Motor neuron (in vitro differentiated cells): ENCODE measurements at regions not wholly inside any gene's neighbourhood (a gene's known extent, or its start where the extent isn't known, plus 50 kb on each side); places are given as distances from the start of the nearest gene placed in this dataset.
"Not testable (repeated sequence)": the region's sequence is repeated elsewhere in the genome, so short reads cannot be mapped to it uniquely, and the experiment has no call there.

Experiments
- ATAC-seq, 8 experiments: fragments of 200-7000 bp; cut with Tn5 transposase; replicated peaks in 6 of 8; 2 replicates each; pipeline ENCODE4 v1.8.0; 2021; ENCODE audit warnings: mild to moderate bottlenecking in 8 of 8, moderate library complexity in 8 of 8
- H3K27ac ChIP-seq, 2 donors: fragments of 250-450 bp; sonication (Bioruptor Pico); 2 replicates each; pipeline ENCODE4 v1.9.0; 2021; ENCODE audit warnings: antibody characterized with exemption in 2 of 2, mild to moderate bottlenecking in 2 of 2, moderate library complexity in 1 of 2
- H3K4me1 ChIP-seq, 2 donors: fragments of 250-450 bp; sonication (Bioruptor Pico); replicated peaks in 1 of 2; 2 replicates each; pipeline ENCODE4 v1.6.1; 2021; ENCODE audit warnings: antibody characterized with exemption in 2 of 2, mild to moderate bottlenecking in 2 of 2, moderate library complexity in 1 of 2
- H3K4me3 ChIP-seq, 5 donors: fragments of 250-450 bp; sonication (Bioruptor Pico); 2 replicates each; pipeline ENCODE4 v1.9.0; 2021; ENCODE audit warnings: antibody characterized with exemption in 5 of 5, mild to moderate bottlenecking in 5 of 5, moderate library complexity in 4 of 5
- WGBS, 10 experiments: fragments of 450-650 bp; shearing (Covaris generic); methylation state at CpG; one replicate each; pipeline ENCODE4 v1.0.0; 2022; 5-methylcytosine and 5-hydroxymethylcytosine counted together
- in situ Hi-C, 9 experiments: fragments of 400-800 bp; cut with MboI; loops; one replicate each; pipeline ENCODE4 v1.15.0; 2021; ENCODE audit warnings: low sequenced_read_pairs in 9 of 9, low pct_unique_long_range_greater_than_20kb in 2 of 9; ENCODE audit not compliant: unreplicated experiment in 9 of 9

DNA sequence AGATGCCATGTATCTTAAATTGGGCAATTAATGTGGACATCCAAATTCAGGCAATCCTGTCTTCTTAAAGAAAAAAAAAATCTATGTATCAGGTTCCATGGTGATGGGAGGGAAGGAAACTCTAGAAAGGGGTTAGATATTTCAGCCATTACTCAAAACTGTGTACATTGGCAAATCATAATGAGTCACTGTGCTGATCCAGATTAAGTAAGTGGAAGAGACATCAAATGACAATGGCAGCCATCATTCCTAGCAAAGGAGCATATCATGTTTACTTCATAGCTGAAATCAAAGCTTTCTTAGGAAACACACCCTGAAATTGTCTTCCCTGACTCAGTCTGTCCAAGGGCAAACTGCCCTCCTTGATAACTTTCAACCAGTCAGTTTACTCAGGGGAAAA, 713.3 kb upstream of the GBE1 start:
- Histone ChIP-seq H3K27ac (no peak overlapping the region), H3K4me3 (no peak overlapping the region), H3K4me1 (peaks cover 0 to 2% of the 10 kb centered on the region in 2 donors)
- in situ Hi-C loops: no loop called here
- no peak for ATAC-seq

DNA sequence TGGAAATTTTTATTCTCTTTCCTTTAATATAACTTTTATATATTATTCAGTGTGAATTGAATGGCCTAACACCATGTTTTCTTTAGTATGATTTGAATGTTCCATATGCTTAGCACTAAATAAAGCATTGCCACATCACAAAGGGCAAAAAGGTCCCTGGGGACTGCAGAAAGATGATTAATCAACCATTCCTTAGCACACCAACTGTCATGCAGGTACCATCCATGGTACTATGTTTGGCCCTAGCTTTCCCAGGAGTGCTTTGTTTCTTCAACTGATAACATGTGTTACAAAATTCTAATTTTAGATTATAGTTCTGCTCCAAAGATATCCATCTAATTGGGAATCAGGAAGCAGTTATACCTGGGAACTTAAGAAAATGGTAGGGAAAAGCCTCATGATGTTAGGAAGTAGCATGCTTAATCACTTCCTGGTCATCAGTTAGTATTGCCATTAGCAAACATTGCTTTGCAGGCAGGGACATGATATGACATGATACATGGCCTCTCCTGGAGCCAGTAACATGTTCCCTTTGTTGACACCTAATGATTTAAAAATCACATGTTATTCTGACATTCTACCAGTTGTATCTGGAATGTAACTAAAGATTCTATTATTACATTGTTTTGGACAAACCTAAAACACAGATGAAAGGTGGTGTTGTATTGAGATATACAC, 712.6 kb upstream of the GBE1 start:
- ATAC-seq: peak in 2 of 8 experiments; percentile 65 to 71
- in situ Hi-C loops: no loop called here
- Histone ChIP-seq H3K27ac (no peak overlapping the region), H3K4me1 (peaks cover 0 to 2% of the 10 kb centered on the region in 2 donors), H3K4me3 (no peak overlapping the region)

DNA sequence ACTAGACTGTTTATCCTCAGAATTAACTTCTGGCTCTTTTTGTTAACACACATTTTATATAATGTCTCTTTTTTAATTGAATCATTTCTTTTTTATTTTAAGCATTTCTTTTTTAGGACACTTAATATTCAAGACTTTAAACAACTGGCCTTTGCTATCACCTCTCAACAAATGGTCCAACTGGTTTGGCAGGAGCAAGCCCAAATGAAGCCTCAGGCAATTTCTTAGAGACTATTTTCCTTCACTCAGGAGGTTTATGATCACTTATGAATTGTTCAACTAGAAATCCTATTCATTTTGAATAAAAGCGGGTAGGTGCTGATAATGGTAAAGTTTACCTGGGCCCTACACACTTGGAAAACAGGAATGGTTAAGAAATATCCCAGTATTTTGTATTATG, 705.6 kb upstream of the GBE1 start:
- WGBS, 10 experiments: 21 to 100% (median 88%) methylated on average over 1 of the region's 1 CpG; no CpG with 5 or more reads in 3 of the 10 experiments
- ATAC-seq: no peak
- H3K4me3 ChIP-seq: no peak overlapping the region
- in situ Hi-C loops: no loop called here
- H3K27ac ChIP-seq: no peak overlapping the region
- no peaks in the 10 kb centered on the region for H3K4me1 ChIP-seq

DNA sequence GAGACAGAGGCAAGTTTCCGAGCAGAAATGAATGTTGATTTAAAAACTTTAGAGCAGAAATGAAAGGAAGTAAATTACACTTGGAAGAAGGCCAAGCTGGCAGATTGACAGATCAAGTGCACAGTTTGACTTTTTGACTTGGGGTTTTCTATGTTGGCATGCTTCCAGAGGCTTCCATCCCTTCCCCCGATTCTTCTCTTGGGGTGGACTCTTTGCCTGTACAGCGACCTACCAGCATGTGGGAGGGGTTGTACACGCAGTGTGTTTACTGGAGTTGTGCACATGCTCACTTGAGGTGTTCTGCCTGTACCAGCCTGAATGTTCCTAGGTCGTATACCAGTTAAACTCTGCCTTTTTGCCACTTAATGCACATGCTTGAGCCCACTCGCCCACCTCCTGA, 701.5 kb upstream of the GBE1 start:
- H3K4me1 ChIP-seq: no peaks in the 10 kb centered on the region
- WGBS, 10 experiments: 0 to 98% (median 69%) methylated on average over 1 to 5 of the region's 6 CpGs
- H3K4me3 ChIP-seq: no peak overlapping the region
- no peak overlapping the region for H3K27ac ChIP-seq
- ATAC-seq: no peak
- in situ Hi-C loops: no loop called here

DNA sequence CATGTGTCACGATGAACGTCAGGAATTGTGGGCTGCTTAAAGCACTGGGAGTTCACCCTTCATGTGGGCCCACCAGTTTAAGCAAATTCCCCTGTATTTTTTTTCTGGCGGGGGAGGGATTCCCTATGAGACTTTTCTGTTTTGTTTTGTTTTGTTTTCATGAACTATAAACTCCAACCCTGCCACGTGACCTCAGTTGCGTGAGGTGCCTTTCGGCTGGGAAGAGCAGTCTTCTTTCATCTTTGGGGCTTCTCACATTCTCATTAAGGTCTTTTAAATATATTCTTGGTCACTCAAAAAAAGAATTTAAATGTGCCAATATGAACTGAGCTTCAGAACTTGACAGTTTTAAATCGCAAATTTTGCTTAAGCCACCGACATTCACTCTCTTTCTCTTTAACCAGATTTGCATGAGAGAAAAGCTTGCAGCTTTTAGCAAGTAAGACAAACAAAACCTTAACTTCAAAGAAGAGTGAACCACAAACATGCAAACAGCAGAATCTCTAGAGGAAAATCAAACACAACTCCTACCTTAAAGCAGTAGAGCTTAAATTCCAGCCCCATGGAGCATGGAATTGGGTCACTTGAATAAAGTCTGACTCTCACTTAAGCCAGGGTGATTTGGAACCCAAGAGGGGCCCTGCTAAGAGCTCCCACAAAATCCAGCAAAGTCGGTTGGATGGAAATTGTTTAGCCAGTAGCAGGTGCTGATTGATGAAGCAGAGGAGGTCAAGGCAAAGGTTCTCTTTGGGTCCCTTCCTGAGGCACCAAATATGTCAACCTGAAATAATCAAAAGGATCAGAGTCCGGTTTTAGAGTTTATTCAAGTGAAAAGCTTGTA, 699.8 kb upstream of the GBE1 start:
- no peak overlapping the region for H3K4me3 ChIP-seq
- no peak for ATAC-seq
- WGBS, 10 experiments: 17 to 72% (median 55%) methylated on average over 2 to 9 of the region's 10 CpGs
- in situ Hi-C loops: no loop called here
- no peaks in the 10 kb centered on the region for H3K4me1 ChIP-seq
- no peak overlapping the region for H3K27ac ChIP-seq

DNA sequence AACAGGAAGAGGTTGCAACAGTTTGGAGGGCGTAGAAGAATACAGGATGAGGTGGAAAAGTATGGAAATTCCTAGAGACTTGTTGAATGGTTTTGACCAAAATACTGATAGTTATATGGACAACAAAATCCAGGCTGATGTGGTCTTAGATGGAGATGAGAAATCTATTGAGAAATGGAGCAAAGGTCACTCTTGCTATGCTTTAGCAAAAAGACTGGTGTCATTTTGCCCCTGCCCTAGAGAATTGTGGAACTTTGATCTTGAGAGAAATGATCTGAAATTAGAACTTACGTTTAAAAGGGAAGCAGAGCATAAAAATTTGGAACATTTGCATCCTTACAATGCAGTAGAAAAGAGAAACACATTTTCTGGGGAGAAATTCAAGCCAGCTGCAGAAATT, 686.9 kb upstream of the GBE1 start:
- no peak for ATAC-seq
- 0 to 100% (median 58%) methylated on average over 1 to 2 of the region's 2 CpGs; no CpG with 5 or more reads in 1 of the 10 experiments for WGBS, 10 experiments
- in situ Hi-C loops: no loop called here
- no peak overlapping the region for H3K4me3 ChIP-seq
- no peak overlapping the region for H3K27ac ChIP-seq
- no peaks in the 10 kb centered on the region for H3K4me1 ChIP-seq

DNA sequence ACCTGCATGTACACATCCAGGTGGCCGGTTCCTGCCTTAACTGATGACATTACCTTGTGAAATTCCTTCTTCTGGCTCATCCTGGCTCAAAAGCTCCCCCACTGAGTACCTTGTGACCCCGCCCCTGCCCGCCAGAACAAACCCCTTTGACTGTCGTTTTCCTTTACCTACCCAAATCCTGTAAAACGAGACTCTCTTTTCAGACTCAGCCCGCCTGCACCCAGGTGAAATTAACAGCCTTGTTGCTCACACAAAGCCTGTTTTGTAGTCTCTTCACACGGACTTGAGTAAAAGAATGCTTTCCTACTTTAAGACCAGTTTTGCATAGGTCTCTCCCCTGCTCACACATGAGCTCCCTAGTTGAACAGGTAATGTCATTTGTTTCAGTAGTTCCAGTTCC, 667.4 kb upstream of the GBE1 start:
- 0 to 63% (median 35%) methylated on average over 2 to 7 of the region's 7 CpGs; no CpG with 5 or more reads in 3 of the 10 experiments for WGBS, 10 experiments
- H3K27ac ChIP-seq, in situ Hi-C loops, H3K4me3 ChIP-seq, ATAC-seq: not testable (repeated sequence)
- H3K4me1 ChIP-seq: peaks cover 5 to 11% of the 10 kb centered on the region in 2 donors

DNA sequence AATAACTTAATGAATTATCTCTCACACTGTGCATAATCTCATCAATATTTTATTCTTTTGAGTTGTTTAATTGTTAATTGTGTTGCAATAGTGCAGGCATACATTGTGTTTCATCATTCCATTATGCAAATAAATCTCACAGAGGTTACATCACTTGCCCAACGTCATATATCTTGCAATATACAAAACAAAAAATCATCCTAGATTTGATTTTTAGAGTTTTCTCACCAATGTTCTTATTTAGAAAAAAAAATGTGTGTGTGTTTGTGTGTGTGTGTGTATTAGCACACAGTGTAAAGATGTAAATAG, 662.5 kb upstream of the GBE1 start:
- no peak overlapping the region for H3K4me3 ChIP-seq
- peaks cover 9 to 25% of the 10 kb centered on the region in 2 donors for H3K4me1 ChIP-seq
- H3K27ac ChIP-seq: peak overlapping the region in 1 of 2 donors; percentile 58
- WGBS, 10 experiments: 0 to 40% (median 23%) methylated on average over 1 of the region's 1 CpG; no CpG with 5 or more reads in 4 of the 10 experiments
- ATAC-seq: peak in 5 of 8 experiments; percentile 21 to 58 (median 48)
- in situ Hi-C loops: no loop called here

DNA sequence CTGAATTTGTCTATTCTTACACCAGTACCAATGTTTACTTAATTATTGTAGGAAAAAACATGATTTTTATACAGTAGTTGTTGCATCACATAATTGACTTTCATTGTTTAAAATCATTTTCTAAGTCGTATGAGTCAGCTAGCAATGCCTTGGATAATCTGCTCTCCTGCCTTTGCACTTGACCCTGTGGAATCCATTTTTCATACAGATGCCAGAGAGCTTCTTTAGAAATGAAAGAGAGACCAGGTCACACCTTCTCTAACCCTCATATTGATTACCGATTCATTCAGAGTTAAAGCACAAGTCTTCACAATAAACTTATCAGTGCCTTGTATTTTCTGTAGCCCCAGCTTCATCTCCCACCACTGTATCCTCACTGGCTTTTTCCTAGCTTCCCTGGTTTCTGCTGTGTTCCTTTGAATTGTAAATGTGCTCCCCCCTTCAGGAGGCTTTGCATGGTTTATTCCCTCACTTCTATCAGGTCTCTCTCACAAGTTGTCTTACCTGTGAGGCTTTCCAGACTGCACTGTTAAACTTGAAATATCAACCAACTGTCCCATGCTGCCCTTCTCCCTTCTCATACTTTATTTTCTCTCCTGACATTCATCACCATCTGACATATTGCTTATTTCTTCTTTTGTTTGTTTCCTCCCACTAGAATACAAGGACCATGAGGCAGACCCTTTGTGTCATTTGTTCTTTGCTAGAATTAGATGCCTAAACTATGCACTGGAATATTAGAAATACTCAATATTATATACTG, 662.0 kb upstream of the GBE1 start:
- peak overlapping the region in 1 of 2 donors; percentile 58 for H3K27ac ChIP-seq
- ATAC-seq: peak in 5 of 8 experiments; percentile 80 to 92 (median 86)
- peaks cover 9 to 25% of the 10 kb centered on the region in 2 donors for H3K4me1 ChIP-seq
- in situ Hi-C loops: no loop called here
- peak overlapping the region in 1 of 5 donors; percentile 4 for H3K4me3 ChIP-seq
- 0 to 44% (median 11%) methylated on average over 1 to 2 of the region's 2 CpGs; no CpG with 5 or more reads in 1 of the 10 experiments for WGBS, 10 experiments

DNA sequence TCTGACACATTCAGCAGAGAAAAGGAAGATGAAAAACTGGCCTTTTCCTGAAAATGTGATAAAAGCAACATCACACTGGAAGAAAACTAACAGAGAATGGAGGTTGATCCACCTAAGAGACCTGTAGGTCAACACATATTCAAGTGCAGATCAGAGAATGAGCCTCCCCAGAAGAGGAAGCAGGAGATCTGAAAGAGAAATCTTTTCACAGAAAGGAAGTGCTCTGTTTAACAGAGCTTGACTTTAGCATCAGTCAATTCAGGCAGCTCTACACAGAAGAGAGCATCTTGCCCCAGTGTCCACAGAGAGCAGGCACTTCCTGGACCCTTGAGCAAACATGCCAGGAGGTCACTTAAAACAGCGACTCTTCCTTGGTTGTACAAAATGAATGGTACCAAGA, 655.4 kb upstream of the GBE1 start:
- Histone ChIP-seq H3K27ac (no peak overlapping the region), H3K4me1 (peaks cover 2 to 16% of the 10 kb centered on the region in 2 donors), H3K4me3 (no peak overlapping the region)
- in situ Hi-C loops: no loop called here
- 0 to 100% (median 58%) methylated on average over 1 of the region's 1 CpG; no CpG with 5 or more reads in 1 of the 10 experiments for WGBS, 10 experiments
- ATAC-seq: peak in 3 of 8 experiments; percentile 30 to 52 (median 42)

DNA sequence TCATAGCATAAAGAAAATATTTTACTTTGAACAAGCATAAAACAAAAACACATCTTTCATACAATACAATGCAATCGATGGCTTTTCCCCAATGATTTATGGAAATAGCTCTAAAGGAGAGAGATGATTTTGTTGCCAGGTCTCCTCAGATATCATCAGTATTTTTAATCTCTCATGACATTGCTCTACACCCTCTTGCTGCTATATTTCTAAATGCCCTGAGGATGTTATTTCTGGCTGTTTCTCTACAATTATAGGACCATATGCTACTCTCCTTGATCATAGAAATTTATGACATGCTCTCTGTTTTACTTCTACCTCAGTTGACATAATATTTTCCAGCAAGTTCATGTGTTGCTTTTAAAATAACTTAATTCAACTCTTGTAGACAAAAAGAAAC, 654.9 kb upstream of the GBE1 start:
- peak in 4 of 8 experiments; percentile 25 to 72 (median 69) for ATAC-seq
- 0 to 85% (median 58%) methylated on average over 1 of the region's 1 CpG; no CpG with 5 or more reads in 4 of the 10 experiments for WGBS, 10 experiments
- in situ Hi-C loops: no loop called here
- H3K4me1 ChIP-seq: peaks cover 2 to 16% of the 10 kb centered on the region in 2 donors
- H3K27ac ChIP-seq: no peak overlapping the region
- no peak overlapping the region for H3K4me3 ChIP-seq

DNA sequence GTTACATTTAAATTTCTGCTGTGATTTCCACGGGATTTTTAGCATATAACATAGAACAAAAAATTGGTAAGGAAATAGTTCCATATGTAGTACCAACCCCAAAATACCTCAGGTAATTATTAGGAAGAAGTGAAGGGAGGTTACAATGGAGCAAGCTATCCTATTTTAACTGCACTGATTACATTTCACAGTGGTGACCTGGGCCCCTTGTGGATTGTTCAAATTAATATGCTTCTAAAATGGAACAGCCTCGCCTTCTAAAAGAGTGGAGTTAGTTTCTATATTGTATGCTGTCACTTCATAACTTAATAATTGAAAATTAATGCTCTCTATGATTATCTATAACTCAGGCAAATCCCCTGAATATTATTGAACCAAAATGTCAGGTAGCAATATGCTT, 651.7 kb upstream of the GBE1 start:
- Histone ChIP-seq H3K4me1 (peaks cover 2 to 24% of the 10 kb centered on the region in 2 donors), H3K27ac (no peak overlapping the region), H3K4me3 (no peak overlapping the region)
- 0 to 90% (median 44%) methylated on average over 1 to 2 of the region's 2 CpGs; no CpG with 5 or more reads in 2 of the 10 experiments for WGBS, 10 experiments
- no peak for ATAC-seq
- in situ Hi-C loops: no loop called here

DNA sequence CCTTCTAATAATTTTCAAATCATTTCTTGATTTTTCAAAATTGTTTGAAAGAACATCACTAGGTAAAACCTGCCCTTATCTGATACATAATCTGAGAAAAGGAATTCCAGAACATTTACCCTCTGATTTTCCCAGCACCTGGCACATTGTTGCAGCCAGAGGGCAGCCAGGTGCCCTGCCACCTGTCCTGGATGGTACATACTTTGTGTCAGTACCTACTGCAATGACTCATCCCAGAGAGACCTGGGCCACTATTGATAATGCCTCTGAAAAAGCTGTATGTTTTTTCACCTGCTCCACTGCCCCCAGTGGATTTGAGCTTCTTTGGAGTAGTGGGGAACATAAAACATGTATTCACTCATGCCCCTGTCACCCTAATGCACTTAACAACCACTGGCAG, 648.9 kb upstream of the GBE1 start:
- in situ Hi-C loops: no loop called here
- Histone ChIP-seq H3K27ac (no peak overlapping the region), H3K4me3 (no peak overlapping the region), H3K4me1 (peaks cover 0 to 8% of the 10 kb centered on the region in 2 donors)
- no peak for ATAC-seq
